GM12801 (cell line): ENCODE measurements at regions not wholly inside any gene's neighbourhood (a gene's known extent, or its start where the extent isn't known, plus 50 kb on each side); places are given as distances from the start of the nearest gene placed in this dataset.

Experiments used
- TF ChIP-seq, protein P1 (sequence below): IDR thresholded peaks from one replicate; pipeline ENCODE4 v1.5.1; 2011; ENCODE audit warnings: control low read depth; ENCODE audit not compliant: insufficient read length; ENCODE audit errors: extremely low read depth

DNA sequence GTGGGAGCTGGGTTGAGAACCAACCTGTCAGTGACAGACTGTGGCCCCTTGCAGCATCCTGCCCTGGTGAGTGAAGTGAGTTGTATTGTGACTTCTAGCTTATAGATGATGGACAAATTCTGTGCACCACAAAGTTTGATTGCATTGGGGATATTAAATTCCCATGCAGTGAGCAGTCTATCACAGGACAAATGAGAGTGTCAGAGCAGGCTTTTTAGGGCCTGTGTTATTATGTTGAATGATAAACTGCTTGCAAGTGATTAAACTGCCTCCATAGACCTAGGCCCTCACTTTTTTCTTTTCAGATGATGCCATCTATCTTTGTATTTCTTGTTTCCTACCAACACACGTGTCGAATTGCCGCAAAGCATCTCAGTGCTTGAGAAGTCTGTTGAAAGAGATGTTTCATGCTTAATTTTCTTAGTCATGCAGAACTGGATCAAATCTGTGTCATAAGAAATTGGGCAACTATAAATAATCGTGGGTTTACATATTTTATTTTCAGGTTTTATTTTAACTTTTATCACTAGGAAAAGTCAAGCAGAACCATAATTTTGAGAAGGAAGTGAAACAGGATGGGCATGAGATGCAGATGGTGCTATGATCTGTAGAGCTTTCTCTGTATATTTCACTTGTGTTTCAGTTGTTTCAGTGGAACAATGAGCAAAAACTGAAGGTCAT lies 199.2 kb downstream of the S1PR1 start:
- TF ChIP-seq, protein P1, sequence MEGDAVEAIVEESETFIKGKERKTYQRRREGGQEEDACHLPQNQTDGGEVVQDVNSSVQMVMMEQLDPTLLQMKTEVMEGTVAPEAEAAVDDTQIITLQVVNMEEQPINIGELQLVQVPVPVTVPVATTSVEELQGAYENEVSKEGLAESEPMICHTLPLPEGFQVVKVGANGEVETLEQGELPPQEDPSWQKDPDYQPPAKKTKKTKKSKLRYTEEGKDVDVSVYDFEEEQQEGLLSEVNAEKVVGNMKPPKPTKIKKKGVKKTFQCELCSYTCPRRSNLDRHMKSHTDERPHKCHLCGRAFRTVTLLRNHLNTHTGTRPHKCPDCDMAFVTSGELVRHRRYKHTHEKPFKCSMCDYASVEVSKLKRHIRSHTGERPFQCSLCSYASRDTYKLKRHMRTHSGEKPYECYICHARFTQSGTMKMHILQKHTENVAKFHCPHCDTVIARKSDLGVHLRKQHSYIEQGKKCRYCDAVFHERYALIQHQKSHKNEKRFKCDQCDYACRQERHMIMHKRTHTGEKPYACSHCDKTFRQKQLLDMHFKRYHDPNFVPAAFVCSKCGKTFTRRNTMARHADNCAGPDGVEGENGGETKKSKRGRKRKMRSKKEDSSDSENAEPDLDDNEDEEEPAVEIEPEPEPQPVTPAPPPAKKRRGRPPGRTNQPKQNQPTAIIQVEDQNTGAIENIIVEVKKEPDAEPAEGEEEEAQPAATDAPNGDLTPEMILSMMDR, result no peak

DNA sequence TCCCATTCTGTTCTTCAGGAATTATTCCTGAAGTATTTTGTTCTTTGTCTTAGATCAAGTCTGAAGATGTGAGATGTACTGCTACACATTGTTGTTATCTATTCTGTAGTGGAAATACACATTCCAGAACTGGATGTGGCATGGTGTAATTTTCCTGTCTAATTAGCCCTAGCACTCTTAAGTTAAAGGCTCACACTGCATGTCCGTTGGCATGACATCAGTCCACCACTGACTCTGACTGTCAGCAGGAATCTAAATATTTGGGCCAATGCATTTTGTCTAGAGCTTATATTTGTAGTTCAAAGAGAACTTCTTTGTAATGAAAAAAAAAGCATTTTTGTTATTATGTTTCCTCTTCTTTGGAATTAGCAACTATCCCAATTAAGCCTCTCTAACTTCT lies 201.0 kb downstream of the S1PR1 start:
- TF ChIP-seq, protein P1, result no peak

DNA sequence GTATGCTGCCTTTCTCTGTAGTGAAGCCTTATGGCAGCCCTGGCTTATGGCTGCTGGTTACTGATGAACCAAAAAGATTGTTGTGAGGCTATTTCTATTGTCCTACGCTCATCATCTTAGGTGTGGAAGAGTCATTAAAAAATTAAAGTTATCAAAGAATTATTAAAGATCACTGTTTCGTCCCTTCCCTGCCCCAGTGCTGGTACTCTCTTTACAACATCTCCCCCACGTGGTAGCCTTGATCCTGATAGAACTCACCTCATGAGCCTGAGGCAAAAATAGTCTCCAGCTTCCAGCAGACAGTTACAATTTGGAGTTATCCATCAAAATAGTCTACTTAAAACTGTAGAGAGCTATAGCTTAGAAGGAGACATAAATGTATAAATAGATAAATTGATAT lies 201.5 kb downstream of the S1PR1 start:
- TF ChIP-seq, protein P1, result no peak

DNA sequence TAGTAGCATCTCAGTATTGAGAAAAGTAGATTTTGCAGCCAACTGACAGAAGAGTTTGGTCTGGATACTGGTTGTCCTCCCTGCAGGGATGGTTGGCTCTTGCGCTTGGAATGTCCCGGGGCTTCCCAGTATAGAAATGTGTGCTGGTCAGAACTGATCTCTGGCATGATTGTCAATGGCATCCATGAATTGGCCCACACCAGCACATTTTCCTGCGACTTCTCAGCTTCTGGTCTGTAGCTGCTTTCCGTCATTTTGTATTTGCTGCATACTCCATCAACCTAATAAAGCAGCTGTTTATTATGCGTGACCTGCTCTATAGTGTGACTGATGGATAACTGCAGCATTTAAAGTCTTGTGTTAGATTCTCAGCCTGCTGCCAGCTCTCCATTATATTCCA lies 203.7 kb downstream of the S1PR1 start:
- TF ChIP-seq, protein P1, result no peak

DNA sequence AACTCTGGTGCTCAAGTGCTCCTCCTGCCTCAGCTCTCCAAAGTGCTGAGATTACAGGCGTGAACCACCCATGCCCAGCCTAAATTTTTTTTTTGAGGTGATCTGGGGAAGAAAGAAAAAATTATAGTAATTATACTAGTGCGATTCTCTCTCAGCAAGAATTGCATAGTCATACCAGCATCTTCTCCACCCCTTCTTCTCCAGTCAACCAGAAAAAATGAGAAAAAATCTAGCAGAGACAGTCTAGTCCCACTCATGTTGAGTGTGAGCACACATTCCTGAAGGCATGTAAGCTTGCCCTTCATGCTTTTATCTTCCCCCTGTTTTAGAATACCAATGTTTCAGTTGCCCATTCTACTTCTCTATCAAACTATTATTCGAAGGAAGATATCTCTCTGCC lies 207.6 kb downstream of the S1PR1 start:
- TF ChIP-seq, protein P1, result no peak

DNA sequence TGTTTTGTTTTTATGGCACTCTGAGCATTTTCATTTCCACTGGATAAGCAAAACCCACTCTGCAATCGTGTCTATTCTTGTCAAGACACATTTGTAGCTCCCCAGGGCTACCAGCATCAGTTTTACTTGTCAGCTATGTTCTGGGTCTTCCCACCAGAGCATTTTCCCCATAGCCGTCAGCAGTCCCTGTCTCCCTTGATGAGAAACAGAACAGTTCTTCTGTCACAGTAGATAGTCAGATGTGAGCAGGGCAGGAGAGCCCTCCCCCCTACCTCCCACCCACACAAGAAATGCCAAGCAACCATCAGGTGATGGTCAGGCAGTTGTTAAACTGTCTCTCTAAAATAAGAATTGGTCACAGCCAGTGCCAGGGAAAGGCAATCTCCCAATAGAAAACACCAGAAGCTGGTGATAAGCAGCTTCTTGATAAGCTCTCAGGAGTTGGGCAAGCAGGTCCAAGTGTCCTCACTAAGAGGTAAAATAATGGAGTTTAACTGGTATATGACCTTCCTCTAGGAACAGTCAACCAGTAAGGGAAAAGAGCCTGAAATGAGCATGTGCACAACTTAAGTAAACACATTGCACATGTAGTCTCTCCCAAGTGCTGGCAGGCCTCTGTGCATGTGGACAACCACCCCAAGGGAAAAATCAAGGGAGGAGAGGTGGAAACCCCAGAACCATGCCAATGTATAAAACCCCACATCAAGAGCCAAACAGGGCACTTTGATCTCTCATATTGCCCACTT lies 208.2 kb downstream of the S1PR1 start:
- TF ChIP-seq, protein P1, result no peak

DNA sequence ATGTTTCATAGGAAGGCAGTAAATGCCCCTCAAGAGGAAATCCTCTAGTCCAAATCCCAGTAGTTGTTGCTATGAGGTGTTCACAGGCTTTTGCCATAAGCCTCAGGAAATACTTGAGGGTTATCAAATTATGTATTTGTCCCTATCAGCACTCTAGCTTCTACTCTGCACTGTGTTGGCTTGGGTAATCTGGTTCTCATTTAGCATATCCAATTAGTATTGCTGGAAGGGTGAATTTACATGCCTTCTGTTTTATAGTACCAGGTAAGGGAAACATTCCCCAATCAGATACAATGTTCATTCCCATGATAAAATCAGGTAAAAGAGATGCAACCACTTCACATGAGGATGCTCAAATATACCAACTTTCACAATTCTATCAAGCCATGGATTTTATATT lies 211.2 kb downstream of the S1PR1 start:
- TF ChIP-seq, protein P1, result no peak
